ENCODE measurements at regions not wholly inside any gene's neighbourhood (a gene's known extent, or its start where the extent isn't known, plus 50 kb on each side); places are given as distances from the start of the nearest gene placed in this dataset.

GRCh38 chr1:182003953-182004586 lies 57.4 kb downstream of the ZNF648 start:
- CTCF ChIA-PET: no interaction called here
- POLR2A ChIA-PET: interaction anchor here (1.0 kb wide), 1 partner anchor 26 kb away, joined by 3 read pairs; no protein-coding TSS in a partner anchor
- DNase-seq (ENCODE audit: extremely low spot score): no peak
- no peak for TF ChIP-seq CTBP1 (IDR thresholded peaks at IDR 0.05; ENCODE audit: borderline replicate concordance)
- TF ChIP-seq FOXA1 (IDR thresholded peaks at IDR 0.05): no peak
- no peak for TF ChIP-seq LEF1 (IDR thresholded peaks at IDR 0.05; ENCODE audit: borderline replicate concordance)
- TF ChIP-seq ELF4 (IDR thresholded peaks at IDR 0.05): no peak
- no peak for TF ChIP-seq PKNOX1 (IDR thresholded peaks at IDR 0.05)
- TF ChIP-seq TARDBP (IDR thresholded peaks at IDR 0.05): no peak
- no peak for TF ChIP-seq HDGF (IDR thresholded peaks at IDR 0.05; ENCODE audit: borderline replicate concordance)
- no peak for TF ChIP-seq SP1 (IDR thresholded peaks at IDR 0.05)
- no peak for TF ChIP-seq FOXK2 (IDR thresholded peaks at IDR 0.05)
- no peak for TF ChIP-seq L3MBTL2 (conservative IDR thresholded peaks at IDR 0.05)
- no peak for TF ChIP-seq SUZ12 (IDR thresholded peaks at IDR 0.05)
- no peak for TF ChIP-seq NFRKB (IDR thresholded peaks at IDR 0.05)
- TF ChIP-seq ZNF384 (IDR thresholded peaks at IDR 0.05): no peak
- TF ChIP-seq BHLHE40 (IDR thresholded peaks at IDR 0.05; ENCODE audit: borderline replicate concordance): no peak
- TF ChIP-seq FOXM1 (IDR thresholded peaks at IDR 0.05; ENCODE audit: borderline replicate concordance): no peak

- ChIA-PET POLR2A (interaction anchor here (1.0 kb wide), 1 partner anchor 26 kb away, joined by 3 read pairs; no protein-coding TSS in a partner anchor), CTCF (no interaction called here)
- no peak for DNase-seq (ENCODE audit: extremely low spot score)
- TF ChIP-seq ELF4 (IDR thresholded peaks at IDR 0.05): no peak
- no peak for TF ChIP-seq ZNF384 (IDR thresholded peaks at IDR 0.05)
These were observed 58.3 kb downstream of the ZNF648 start for GRCh38 chr1:182003025-182003725.

GRCh38 chr1:182002570-182002969 lies 58.9 kb downstream of the ZNF648 start:
- no peak for DNase-seq (ENCODE audit: extremely low spot score)
- TF ChIP-seq ELF4 (IDR thresholded peaks at IDR 0.05) (no peak), ZNF384 (IDR thresholded peaks at IDR 0.05) (no peak)
- ChIA-PET CTCF (no interaction called here), POLR2A (no interaction called here)

- DNase-seq (ENCODE audit: extremely low spot score): no peak
- ChIA-PET CTCF (no interaction called here), POLR2A (no interaction called here)
- no peak for TF ChIP-seq FOXA1 (IDR thresholded peaks at IDR 0.05)
- TF ChIP-seq ARNT (IDR thresholded peaks at IDR 0.05): no peak
- TF ChIP-seq BHLHE40 (IDR thresholded peaks at IDR 0.05; ENCODE audit: borderline replicate concordance): no peak
- no peak for TF ChIP-seq LEF1 (IDR thresholded peaks at IDR 0.05; ENCODE audit: borderline replicate concordance)
- TF ChIP-seq SP1 (IDR thresholded peaks at IDR 0.05): no peak
- TF ChIP-seq HDGF (IDR thresholded peaks at IDR 0.05; ENCODE audit: borderline replicate concordance): no peak
- TF ChIP-seq FOXM1 (IDR thresholded peaks at IDR 0.05; ENCODE audit: borderline replicate concordance): no peak
- no peak for TF ChIP-seq SUZ12 (IDR thresholded peaks at IDR 0.05)
- TF ChIP-seq FOXK2 (IDR thresholded peaks at IDR 0.05): no peak
- no peak for TF ChIP-seq ZNF384 (IDR thresholded peaks at IDR 0.05)
- no peak for TF ChIP-seq ELF4 (IDR thresholded peaks at IDR 0.05)
- TF ChIP-seq PKNOX1 (IDR thresholded peaks at IDR 0.05): no peak
- TF ChIP-seq NFRKB (IDR thresholded peaks at IDR 0.05): no peak
These were observed 62.7 kb downstream of the ZNF648 start for GRCh38 chr1:181998858-181999257.

GRCh38 chr1:181992072-181992471 lies 69.4 kb downstream of the ZNF648 start:
- DNase-seq (ENCODE audit: extremely low spot score): no peak
- TF ChIP-seq NFRKB (IDR thresholded peaks at IDR 0.05) (no peak), LEF1 (IDR thresholded peaks at IDR 0.05; ENCODE audit: borderline replicate concordance) (no peak), BHLHE40 (IDR thresholded peaks at IDR 0.05; ENCODE audit: borderline replicate concordance) (no peak), L3MBTL2 (conservative IDR thresholded peaks at IDR 0.05) (no peak), FOXM1 (IDR thresholded peaks at IDR 0.05; ENCODE audit: borderline replicate concordance) (no peak), ELF4 (IDR thresholded peaks at IDR 0.05) (no peak), FOXK2 (IDR thresholded peaks at IDR 0.05) (no peak)
- CTCF ChIA-PET: no interaction called here
- POLR2A ChIA-PET: no interaction called here

- ChIA-PET POLR2A (no interaction called here), CTCF (no interaction called here)
- no peak for TF ChIP-seq FOXM1 (IDR thresholded peaks at IDR 0.05; ENCODE audit: borderline replicate concordance)
- TF ChIP-seq LEF1 (IDR thresholded peaks at IDR 0.05; ENCODE audit: borderline replicate concordance): no peak
- DNase-seq (ENCODE audit: extremely low spot score): no peak
These were observed 70.8 kb downstream of the ZNF648 start for GRCh38 chr1:181990728-181991127.

GRCh38 chr1:181989261-181989920 lies 72.1 kb downstream of the ZNF648 start:
- POLR2A ChIA-PET: no interaction called here
- DNase-seq (ENCODE audit: extremely low spot score): no peak
- TF ChIP-seq NFRKB (IDR thresholded peaks at IDR 0.05) (no peak), SUZ12 (IDR thresholded peaks at IDR 0.05) (no peak), BHLHE40 (IDR thresholded peaks at IDR 0.05; ENCODE audit: borderline replicate concordance) (no peak), L3MBTL2 (conservative IDR thresholded peaks at IDR 0.05) (no peak), ELF4 (IDR thresholded peaks at IDR 0.05) (no peak), ZNF384 (IDR thresholded peaks at IDR 0.05) (no peak), FOXM1 (IDR thresholded peaks at IDR 0.05; ENCODE audit: borderline replicate concordance) (no peak), PKNOX1 (IDR thresholded peaks at IDR 0.05) (no peak), TARDBP (IDR thresholded peaks at IDR 0.05) (no peak), FOXA1 (IDR thresholded peaks at IDR 0.05) (no peak), FOXK2 (IDR thresholded peaks at IDR 0.05) (no peak), HDGF (IDR thresholded peaks at IDR 0.05; ENCODE audit: borderline replicate concordance) (no peak), CTBP1 (IDR thresholded peaks at IDR 0.05; ENCODE audit: borderline replicate concordance) (no peak), SP1 (IDR thresholded peaks at IDR 0.05) (no peak)
- CTCF ChIA-PET: no interaction called here

Data from HEK293T (cell line).